GM18505 (cell line): ENCODE measurements at regions not wholly inside any gene's neighbourhood (a gene's known extent, or its start where the extent isn't known, plus 50 kb on each side); places are given as distances from the start of the nearest gene placed in this dataset.
"Not testable (repeated sequence)": the region's sequence is repeated elsewhere in the genome, so short reads cannot be mapped to it uniquely, and the experiment has no call there.

ENCODE experiments used
- ATAC-seq: cut with Tn5 transposase; IDR thresholded peaks from one replicate; pipeline ENCODE4 v1.9.1; 2021; ENCODE audit not compliant: unreplicated experiment
- POLR2A ChIP-seq: IDR thresholded peaks from 4 replicates; pipeline ENCODE4 v1.6.1; 2011; ENCODE audit warnings: borderline replicate concordance; ENCODE audit not compliant: insufficient read depth, insufficient read length; ENCODE audit errors: extremely low read depth

GRCh38 chr22:49689858-49690257 lies 137.8 kb downstream of the BRD1 start:
- no peak for TF ChIP-seq POLR2A
- no peak for ATAC-seq

GRCh38 chr22:49689255-49689770 lies 138.4 kb downstream of the BRD1 start:
- no peak for ATAC-seq
- no peak for TF ChIP-seq POLR2A

- ATAC-seq, result no peak
- TF ChIP-seq POLR2A, result no peak
These were observed 139.0 kb downstream of the BRD1 start for GRCh38 chr22:49688516-49689254.

DNA sequence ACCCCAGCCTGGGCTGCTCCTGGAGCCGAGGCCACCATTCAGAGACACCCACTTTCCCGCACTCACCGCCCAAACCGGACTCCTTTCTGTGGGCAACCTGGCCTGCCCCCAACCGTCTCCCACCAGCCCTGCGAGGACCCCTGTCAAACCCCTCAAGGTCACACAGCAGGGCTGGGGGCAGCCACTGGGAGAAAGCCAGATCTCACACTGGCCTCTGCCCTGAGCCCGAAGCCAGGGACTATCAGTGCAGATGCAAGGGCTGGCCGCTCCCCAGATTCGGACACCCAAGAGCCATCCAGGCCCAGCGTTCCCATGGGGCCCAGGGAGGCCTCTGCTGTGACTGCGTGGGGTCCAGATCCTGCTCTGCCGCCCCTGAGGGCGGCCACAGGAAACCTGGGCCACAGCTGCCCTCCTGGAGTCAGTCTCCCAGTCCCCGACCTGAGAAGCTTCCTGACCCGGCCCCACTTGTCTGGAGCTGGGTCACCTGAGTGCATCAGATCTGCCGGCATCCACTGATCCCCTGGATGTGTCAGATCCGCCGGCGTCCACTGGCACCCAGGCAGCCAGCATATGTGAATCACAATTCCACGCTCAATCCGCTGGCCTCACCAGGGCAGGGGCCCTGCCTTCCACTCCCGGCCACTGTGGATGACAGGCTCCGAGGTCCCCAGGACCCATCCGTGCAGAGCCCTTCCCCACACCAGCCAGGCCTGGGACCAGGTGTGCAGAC lies 139.7 kb downstream of the BRD1 start:
- ATAC-seq, result no peak
- no peak for TF ChIP-seq POLR2A

DNA sequence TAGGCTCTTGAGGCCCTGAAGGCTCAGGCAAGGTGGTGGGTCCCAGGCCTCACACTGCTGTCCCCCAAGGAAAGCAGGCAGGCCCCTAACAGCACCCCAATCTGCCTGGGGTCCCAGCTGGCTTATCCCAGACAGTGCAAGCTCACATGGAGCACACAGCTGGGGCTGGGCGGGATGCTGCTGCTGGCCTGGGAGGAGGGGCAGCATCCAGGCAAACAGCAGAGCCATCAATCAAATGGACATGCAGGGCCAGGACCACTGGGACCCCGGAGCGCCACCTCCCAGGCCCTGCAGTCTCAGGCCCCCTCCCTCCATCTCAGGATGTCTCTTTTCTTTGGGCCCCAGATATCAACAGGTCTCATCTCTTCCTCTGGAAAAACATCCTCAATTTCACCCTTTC lies 140.3 kb downstream of the BRD1 start:
- no peak for ATAC-seq
- TF ChIP-seq POLR2A, result no peak

DNA sequence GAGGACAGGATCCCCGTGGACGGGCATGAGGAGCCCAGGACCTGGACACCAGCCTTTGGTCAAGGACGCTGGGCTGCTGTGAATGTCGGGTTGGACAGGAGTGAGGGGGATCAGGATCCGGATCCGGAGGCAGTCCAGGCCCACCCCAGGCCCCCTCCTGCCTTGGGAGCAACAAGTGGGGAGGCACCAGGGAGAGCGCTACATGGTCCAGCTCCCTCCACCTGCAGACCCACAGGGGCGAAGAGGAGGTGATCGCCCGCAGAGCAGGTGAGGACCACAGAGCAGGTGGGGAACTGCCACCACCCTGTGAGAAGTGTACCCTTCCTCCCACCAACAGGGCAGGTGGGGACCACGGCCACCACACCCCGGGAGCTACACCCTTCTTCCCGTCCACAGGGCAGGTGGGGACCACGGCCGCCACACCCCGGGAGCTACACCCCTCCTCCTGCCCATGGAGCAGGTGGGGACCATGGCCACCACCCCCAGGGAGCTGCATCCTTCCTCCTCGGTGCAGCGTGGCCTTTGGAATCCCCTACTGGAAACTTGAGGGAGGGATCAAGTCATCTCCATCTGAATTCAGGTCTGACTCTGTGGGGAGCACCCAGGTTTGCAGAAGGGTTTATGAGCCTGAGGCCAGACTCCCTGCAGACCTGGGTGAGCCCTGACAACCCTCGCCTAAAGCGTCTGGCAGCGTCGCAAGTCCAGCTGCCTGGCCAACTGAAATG lies 141.0 kb downstream of the BRD1 start:
- ATAC-seq, result no peak
- TF ChIP-seq POLR2A, result no peak

DNA sequence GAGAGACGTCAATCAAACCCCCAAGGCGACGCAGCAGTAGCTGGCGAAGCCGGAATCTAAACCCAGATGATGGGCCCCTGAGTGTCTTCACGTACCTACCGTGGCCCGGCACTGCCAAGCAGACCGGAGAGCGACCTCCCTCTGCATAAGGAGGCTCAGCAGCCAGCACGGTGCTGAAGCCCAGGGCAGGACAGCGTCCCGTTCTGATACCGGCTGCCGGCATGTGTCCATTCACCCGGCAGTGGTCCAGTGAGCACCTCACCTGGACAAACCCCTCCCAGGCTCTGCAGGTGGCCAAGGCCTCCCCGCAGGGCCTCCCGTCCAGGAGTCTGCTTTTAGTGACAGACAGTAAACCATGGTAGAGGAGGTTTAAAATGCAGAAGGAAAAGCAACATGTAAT lies 142.0 kb downstream of the BRD1 start:
- no peak for TF ChIP-seq POLR2A
- ATAC-seq, result no peak

GRCh38 chr22:49685116-49685515 lies 142.6 kb downstream of the BRD1 start:
- no peak for ATAC-seq
- TF ChIP-seq POLR2A, result no peak

DNA sequence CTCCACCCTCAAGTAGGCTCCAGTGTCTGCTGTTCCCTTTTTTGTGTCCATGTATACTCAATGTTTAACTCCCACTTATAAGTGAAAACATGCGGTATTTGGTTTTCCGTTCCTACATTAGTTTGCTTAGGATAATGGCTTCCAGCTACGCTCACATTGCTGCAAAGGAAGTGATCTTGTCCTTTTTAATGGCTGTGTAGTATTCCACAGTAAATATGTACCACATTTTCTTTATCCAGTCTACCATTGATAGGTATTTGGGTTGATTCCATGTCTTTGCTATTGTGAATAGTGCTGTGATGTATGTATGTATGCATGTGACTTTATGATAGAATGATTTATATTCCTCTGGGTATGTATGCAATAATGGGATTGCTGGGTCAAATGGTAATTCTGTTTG lies 144.6 kb downstream of the BRD1 start:
- TF ChIP-seq POLR2A, result no peak

GRCh38 chr22:49680819-49681218 lies 146.9 kb downstream of the BRD1 start:
- ATAC-seq, result not testable (repeated sequence)

More for the DNA sequence above, 144.6 kb downstream of the BRD1 start:
- no peak for ATAC-seq

DNA sequence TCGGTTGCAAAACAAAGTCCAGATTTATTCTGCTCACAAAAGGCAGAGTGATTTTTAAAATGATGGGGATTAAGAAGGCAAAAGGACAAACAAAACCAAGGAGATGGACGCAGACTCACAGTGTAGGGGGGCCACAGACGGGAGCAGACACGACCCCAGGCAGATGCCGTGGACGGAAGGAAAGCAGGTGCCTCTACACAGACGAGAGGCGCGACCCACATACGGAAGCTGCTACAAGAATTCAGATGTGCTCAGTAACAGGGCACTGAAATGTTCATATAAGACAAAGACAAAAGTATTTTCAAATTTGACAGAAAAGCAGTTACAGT lies 148.9 kb downstream of the BRD1 start:
- no peak for TF ChIP-seq POLR2A
- no peak for ATAC-seq

GRCh38 chr22:49678137-49678841 lies 149.4 kb downstream of the BRD1 start:
- no peak for ATAC-seq
- TF ChIP-seq POLR2A, result no peak

- ATAC-seq, result no peak
- no peak for TF ChIP-seq POLR2A
These were observed 150.2 kb downstream of the BRD1 start for GRCh38 chr22:49677495-49677889.
